Lower leg skin (tissue), 3 donors: ENCODE measurements at regions not wholly inside any gene's neighbourhood (a gene's known extent, or its start where the extent isn't known, plus 50 kb on each side); places are given as distances from the start of the nearest gene placed in this dataset.

ENCODE experiments used
- CTCF ChIP-seq, 3 donors: fragments of 450-650 bp; IDR thresholded peaks; one replicate each; pipeline ENCODE4 v1.5.1; 2016; ENCODE audit warnings: antibody characterized with exemption in 3 of 3, mild to moderate bottlenecking in 3 of 3, moderate library complexity in 2 of 3
- POLR2A ChIP-seq, 2 donors: fragments of 450-650 bp; IDR thresholded peaks; one replicate each; pipeline ENCODE4 v1.6.1; 2016 to 2017; ENCODE audit warnings: antibody characterized with exemption in 2 of 2, mild to moderate bottlenecking in 1 of 2, moderate library complexity in 1 of 2

- TF ChIP-seq CTCF (IDR thresholded peaks at IDR 0.05): no peak
- TF ChIP-seq POLR2A (IDR thresholded peaks at IDR 0.05): no peak
Observed at GRCh38 chr11:90913131-90913668, 690.4 kb upstream of the CHORDC1 start.
